Type B pancreatic cell (in vitro differentiated cells): ENCODE measurements at regions not wholly inside any gene's neighbourhood (a gene's known extent, or its start where the extent isn't known, plus 50 kb on each side); places are given as distances from the start of the nearest gene placed in this dataset.

ENCODE experiments used
- DNase-seq: peaks from one replicate; pipeline ENCODE4 v3.0.0; 2021; ENCODE audit warnings: mixed read lengths; ENCODE audit not compliant: unreplicated experiment; ENCODE audit errors: extremely low spot score
- H3K27ac Mint-ChIP-seq: 2 replicates; pipeline ENCODE4 v1.8.0; 2021; ENCODE audit warnings: mild to moderate bottlenecking, mixed read lengths
- H3K27me3 Mint-ChIP-seq: 2 replicates; pipeline ENCODE4 v1.8.0; 2021; ENCODE audit warnings: mixed read lengths
- H3K36me3 Mint-ChIP-seq: 2 replicates; pipeline ENCODE4 v1.8.0; 2021; ENCODE audit warnings: mixed read lengths
- H3K4me1 Mint-ChIP-seq: one replicate; pipeline ENCODE4 v1.8.0; 2021; ENCODE audit warnings: mixed read lengths; ENCODE audit not compliant: unreplicated experiment
- H3K4me3 Mint-ChIP-seq: 2 replicates; pipeline ENCODE4 v1.8.0; 2021; ENCODE audit warnings: mild to moderate bottlenecking, mixed read lengths
- H3K9me3 Mint-ChIP-seq: 2 replicates; pipeline ENCODE4 v1.8.0; 2021; ENCODE audit warnings: mixed read lengths
- CTCF ChIP-seq: fragments of 200-600 bp; sonication (generic); conservative IDR thresholded peaks from 2 replicates; pipeline ENCODE4 v1.5.0; 2021; ENCODE audit warnings: antibody characterized with exemption, mild to moderate bottlenecking

GRCh38 chr12:105610459-105610858 lies 280.0 kb downstream of the C12orf75 start:
- H3K27ac Mint-ChIP-seq: no peak overlapping the region
- no peak for DNase-seq
- H3K9me3 Mint-ChIP-seq: no peaks in the 10 kb centered on the region
- H3K36me3 Mint-ChIP-seq: no peaks in the 10 kb centered on the region
- TF ChIP-seq CTCF: no peak
- H3K27me3 Mint-ChIP-seq: peaks cover 3% of the 10 kb centered on the region
- H3K4me3 Mint-ChIP-seq: no peak overlapping the region
- H3K4me1 Mint-ChIP-seq: no peaks in the 10 kb centered on the region

GRCh38 chr12:105611340-105611739 lies 280.8 kb downstream of the C12orf75 start:
- Mint-ChIP-seq H3K9me3 (no peaks in the 10 kb centered on the region), H3K4me3 (no peak overlapping the region), H3K4me1 (no peaks in the 10 kb centered on the region), H3K27ac (no peak overlapping the region), H3K36me3 (no peaks in the 10 kb centered on the region), H3K27me3 (peaks cover 3% of the 10 kb centered on the region)
- DNase-seq: no peak
- TF ChIP-seq CTCF: no peak

DNA sequence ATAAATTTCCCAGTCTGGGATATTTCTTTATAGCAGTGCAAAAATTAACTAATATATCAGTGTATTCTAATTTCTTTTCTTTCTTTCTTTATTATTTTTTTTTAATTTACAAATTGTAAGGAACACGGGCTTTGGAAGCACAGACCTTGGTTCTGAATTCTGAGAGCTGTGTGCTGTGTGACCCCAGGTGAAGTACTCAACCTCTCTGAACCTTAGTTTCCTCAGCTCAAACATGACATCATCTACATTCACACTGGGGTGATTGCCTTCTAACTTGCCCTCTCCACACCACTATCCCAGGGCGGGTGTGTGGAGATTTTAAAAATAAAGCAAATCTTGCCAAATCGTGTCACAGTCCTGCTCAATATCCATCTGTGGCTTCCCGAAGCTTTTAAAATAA lies 282.8 kb downstream of the C12orf75 start:
- no peak for TF ChIP-seq CTCF
- H3K4me3 Mint-ChIP-seq: no peak overlapping the region
- no peaks in the 10 kb centered on the region for H3K4me1 Mint-ChIP-seq
- H3K36me3 Mint-ChIP-seq: no peaks in the 10 kb centered on the region
- DNase-seq: no peak
- no peaks in the 10 kb centered on the region for H3K9me3 Mint-ChIP-seq
- no peak overlapping the region for H3K27ac Mint-ChIP-seq
- H3K27me3 Mint-ChIP-seq: peaks cover 3% of the 10 kb centered on the region

DNA sequence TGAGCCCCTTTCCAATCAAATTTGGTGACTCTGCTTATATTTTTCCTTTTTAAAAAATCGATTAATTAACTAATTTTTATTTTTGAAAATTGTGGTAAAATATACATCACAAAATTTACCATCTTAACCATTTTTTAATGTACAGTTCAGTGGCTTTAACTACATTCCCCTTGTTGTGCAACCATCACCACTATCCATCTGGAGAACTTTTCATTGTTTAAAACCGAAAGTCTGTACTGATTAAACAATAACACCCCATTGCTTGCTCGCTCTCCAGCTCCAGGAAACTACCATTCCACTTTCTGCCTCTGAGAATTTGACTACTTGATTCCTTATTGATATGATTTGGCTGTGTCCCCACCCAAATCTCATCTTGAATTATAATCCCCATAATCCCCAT lies 283.4 kb downstream of the C12orf75 start:
- Mint-ChIP-seq H3K27ac (no peak overlapping the region), H3K4me1 (no peaks in the 10 kb centered on the region), H3K9me3 (no peaks in the 10 kb centered on the region), H3K36me3 (no peaks in the 10 kb centered on the region), H3K27me3 (peaks cover 3% of the 10 kb centered on the region), H3K4me3 (no peak overlapping the region)
- TF ChIP-seq CTCF: no peak
- no peak for DNase-seq

- Mint-ChIP-seq H3K36me3 (no peaks in the 10 kb centered on the region), H3K4me1 (no peaks in the 10 kb centered on the region), H3K4me3 (no peak overlapping the region), H3K27ac (no peak overlapping the region), H3K27me3 (peaks cover 3% of the 10 kb centered on the region), H3K9me3 (no peaks in the 10 kb centered on the region)
- no peak for DNase-seq
- no peak for TF ChIP-seq CTCF
Measured at GRCh38 chr12:105616971-105617540, 286.6 kb downstream of the C12orf75 start.

GRCh38 chr12:105622220-105622619 lies 291.7 kb downstream of the C12orf75 start:
- Mint-ChIP-seq H3K4me1 (peaks cover 4% of the 10 kb centered on the region), H3K27me3 (peaks cover 3% of the 10 kb centered on the region), H3K4me3 (no peak overlapping the region), H3K9me3 (no peaks in the 10 kb centered on the region), H3K36me3 (no peaks in the 10 kb centered on the region), H3K27ac (no peak overlapping the region)
- TF ChIP-seq CTCF: no peak
- no peak for DNase-seq
